Smooth muscle cell (in vitro differentiated cells): ENCODE measurements at regions not wholly inside any gene's neighbourhood (a gene's known extent, or its start where the extent isn't known, plus 50 kb on each side); places are given as distances from the start of the nearest gene placed in this dataset.
A peak's percentile ranks its signal among the peaks of the same experiment; 100 is the strongest.

Experiments used
- DNase-seq: peaks from one replicate; lab custom pipeline; 2025; ENCODE audit not compliant: unreplicated experiment; lab: John Stamatoyannopoulos, UW
- H2AFZ ChIP-seq: fragments of 200-600 bp; sonication (generic); 2 replicates; pipeline ENCODE4 v1.6.0; 2016; ENCODE audit warnings: antibody characterized with exemption, low read depth, mild to moderate bottlenecking
- H3F3A ChIP-seq: fragments of 200-600 bp; sonication (generic); 2 replicates; pipeline ENCODE4 v1.6.0; 2017; ENCODE audit warnings: antibody characterized with exemption, low read depth
- H3K27ac ChIP-seq: fragments of 200-600 bp; sonication (generic); 2 replicates; pipeline ENCODE4 v1.5.1; 2016; ENCODE audit warnings: low read depth, mild to moderate bottlenecking
- H3K27me3 ChIP-seq: fragments of 200-600 bp; sonication (generic); 2 replicates; pipeline ENCODE4 v1.6.1; 2016; ENCODE audit warnings: low read depth, mild to moderate bottlenecking
- H3K36me3 ChIP-seq: fragments of 200-600 bp; sonication (generic); 2 replicates; pipeline ENCODE4 v1.5.1; 2016; ENCODE audit warnings: low read depth
- H3K4me1 ChIP-seq: fragments of 200-600 bp; sonication (generic); 2 replicates; pipeline ENCODE4 v1.5.1; 2016; ENCODE audit warnings: low read depth
- H3K4me2 ChIP-seq: fragments of 200-600 bp; sonication (generic); 2 replicates; pipeline ENCODE4 v1.6.0; 2016; ENCODE audit warnings: mild to moderate bottlenecking
- H3K4me3 ChIP-seq: fragments of 200-600 bp; sonication (generic); 2 replicates; pipeline ENCODE4 v1.5.1; 2016; ENCODE audit warnings: mild to moderate bottlenecking
- H3K79me2 ChIP-seq: fragments of 200-600 bp; sonication (generic); 2 replicates; pipeline ENCODE4 v1.6.0; 2016; ENCODE audit warnings: low read depth, mild to moderate bottlenecking
- H3K9ac ChIP-seq: fragments of 200-600 bp; sonication (generic); 2 replicates; pipeline ENCODE4 v1.6.0; 2016; ENCODE audit warnings: low read depth
- H3K9me3 ChIP-seq: fragments of 200-600 bp; sonication (generic); replicated peaks from 2 replicates; pipeline ENCODE4 v1.5.1; 2016; ENCODE audit warnings: low read depth
- H4K20me1 ChIP-seq: fragments of 200-600 bp; sonication (generic); 2 replicates; pipeline ENCODE4 v1.6.0; 2016; ENCODE audit warnings: low read depth
- CTCF ChIP-seq: fragments of 200-600 bp; sonication (generic); IDR thresholded peaks from 2 replicates; pipeline ENCODE4 v1.5.1; 2017; ENCODE audit warnings: borderline replicate concordance, mild to moderate bottlenecking, antibody characterized with exemption; ENCODE audit not compliant: insufficient read depth, poor library complexity, severe bottlenecking
- WGBS: methylation state at CpG from one replicate; pipeline ENCODE4 v1.1.7; 2016; ENCODE audit warnings: low lambda C conversion rate; 5-methylcytosine and 5-hydroxymethylcytosine counted together

DNA sequence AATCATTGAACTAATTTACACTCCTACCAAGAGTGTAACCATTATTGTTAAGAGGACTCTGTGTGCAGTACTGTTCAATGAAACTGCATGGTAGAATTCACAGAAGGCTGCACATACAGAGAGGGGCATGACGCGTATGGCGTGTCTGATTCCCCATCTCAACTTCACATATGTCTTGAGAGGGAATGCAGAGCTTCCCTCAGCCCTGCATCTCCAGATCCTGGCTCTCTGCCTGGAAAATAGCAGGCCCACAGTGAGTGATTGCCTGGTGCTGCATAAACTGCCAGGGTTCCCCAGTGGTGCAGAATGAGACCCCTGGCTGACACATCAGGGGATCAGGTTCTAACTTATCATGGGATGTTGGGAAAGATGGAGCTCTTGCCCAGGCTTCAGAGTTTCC lies 260.2 kb upstream of the ISX start:
- TF ChIP-seq CTCF: no peak
- H3K27ac ChIP-seq: no peak overlapping the region
- no peaks in the 10 kb centered on the region for H3K4me1 ChIP-seq
- H4K20me1 ChIP-seq: no peaks in the 10 kb centered on the region
- 89% methylated on average over 3 of the region's 3 CpGs for WGBS
- DNase-seq: no peak
- H3K79me2 ChIP-seq: no peaks in the 10 kb centered on the region
- H3K4me2 ChIP-seq: no peak overlapping the region
- H3K9ac ChIP-seq: no peak overlapping the region
- H3F3A ChIP-seq: no peaks in the 10 kb centered on the region
- H2AFZ ChIP-seq: no peak overlapping the region
- H3K4me3 ChIP-seq: no peak overlapping the region
- H3K27me3 ChIP-seq: no peaks in the 10 kb centered on the region
- H3K36me3 ChIP-seq: no peaks in the 10 kb centered on the region
- H3K9me3 ChIP-seq: no peaks in the 10 kb centered on the region

GRCh38 chr22:34808618-34809017 lies 257.3 kb upstream of the ISX start:
- no peak overlapping the region for H3K4me3 ChIP-seq
- peak overlapping the region; percentile 53 for H3K27ac ChIP-seq
- H2AFZ ChIP-seq: peak overlapping the region; percentile 47
- no peaks in the 10 kb centered on the region for H3K79me2 ChIP-seq
- H3K27me3 ChIP-seq: no peaks in the 10 kb centered on the region
- no peak for DNase-seq
- H3K9ac ChIP-seq: no peak overlapping the region
- no peaks in the 10 kb centered on the region for H3K9me3 ChIP-seq
- peak overlapping the region; percentile 61 for H3K4me2 ChIP-seq
- no peaks in the 10 kb centered on the region for H3K36me3 ChIP-seq
- H3F3A ChIP-seq: peaks cover 19% of the 10 kb centered on the region
- TF ChIP-seq CTCF: no peak
- H3K4me1 ChIP-seq: peaks cover 5% of the 10 kb centered on the region
- H4K20me1 ChIP-seq: no peaks in the 10 kb centered on the region

GRCh38 chr22:34812631-34813030 lies 253.3 kb upstream of the ISX start:
- WGBS: 0% methylated on average over 1 of the region's 1 CpG
- H3K27me3 ChIP-seq: no peaks in the 10 kb centered on the region
- H4K20me1 ChIP-seq: no peaks in the 10 kb centered on the region
- H3K4me3 ChIP-seq: no peak overlapping the region
- H3K79me2 ChIP-seq: no peaks in the 10 kb centered on the region
- H3K4me2 ChIP-seq: peak overlapping the region; percentile 63
- no peak for TF ChIP-seq CTCF
- peak overlapping the region; percentile 47 for H3K9ac ChIP-seq
- peaks cover 19% of the 10 kb centered on the region for H3K4me1 ChIP-seq
- no peak overlapping the region for H2AFZ ChIP-seq
- peak overlapping the region; percentile 82 for H3K27ac ChIP-seq
- no peak for DNase-seq
- H3K36me3 ChIP-seq: no peaks in the 10 kb centered on the region
- H3F3A ChIP-seq: peaks cover 24% of the 10 kb centered on the region
- no peaks in the 10 kb centered on the region for H3K9me3 ChIP-seq

DNA sequence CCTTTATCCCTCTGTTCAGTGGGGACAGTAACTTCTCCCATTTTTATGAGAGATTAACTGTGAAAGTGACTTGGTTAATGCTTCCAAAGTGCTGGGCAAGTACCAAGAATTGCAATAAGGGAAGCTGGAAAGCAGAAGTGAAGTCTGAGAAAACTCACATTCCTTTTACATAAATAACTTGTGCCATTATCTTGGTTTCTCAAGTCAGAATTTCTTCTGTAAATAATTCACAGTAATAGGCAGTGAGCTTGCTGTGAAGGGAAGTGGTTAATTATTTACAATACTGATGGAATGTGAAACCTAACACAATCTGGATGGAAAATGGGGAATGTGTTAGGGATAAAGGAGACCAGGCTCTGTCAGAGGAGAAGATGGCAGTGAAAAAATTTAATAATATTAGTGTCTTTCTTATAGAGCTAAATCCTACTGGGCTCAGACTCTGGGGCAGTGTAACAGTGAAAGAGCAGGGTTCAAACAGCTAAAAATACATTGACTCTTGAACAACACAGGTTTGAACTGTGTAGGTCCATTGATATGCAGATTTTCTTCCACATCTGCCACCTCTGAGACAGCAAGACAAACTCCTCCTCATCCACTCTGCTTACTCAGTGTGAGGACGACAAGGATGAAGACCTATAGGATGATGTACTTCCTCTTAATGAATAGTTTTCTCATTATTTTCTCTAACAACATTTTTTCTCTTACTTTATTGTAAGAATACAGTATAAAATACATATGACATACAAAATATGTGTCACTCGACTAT lies 251.5 kb upstream of the ISX start:
- no peaks in the 10 kb centered on the region for H3K36me3 ChIP-seq
- H4K20me1 ChIP-seq: no peaks in the 10 kb centered on the region
- H3K4me2 ChIP-seq: peak overlapping the region; percentile 63
- H3F3A ChIP-seq: peaks cover 24% of the 10 kb centered on the region
- DNase-seq: no peak
- no peaks in the 10 kb centered on the region for H3K79me2 ChIP-seq
- peaks cover 19% of the 10 kb centered on the region for H3K4me1 ChIP-seq
- H3K4me3 ChIP-seq: no peak overlapping the region
- no peaks in the 10 kb centered on the region for H3K27me3 ChIP-seq
- peak overlapping the region; percentile 45 for H3K27ac ChIP-seq
- H3K9me3 ChIP-seq: no peaks in the 10 kb centered on the region
- 54% methylated on average over 2 of the region's 2 CpGs for WGBS
- no peak overlapping the region for H2AFZ ChIP-seq
- TF ChIP-seq CTCF: no peak
- H3K9ac ChIP-seq: no peak overlapping the region
